Progenitor cell of endocrine pancreas (in vitro differentiated cells): ENCODE measurements at regions not wholly inside any gene's neighbourhood (a gene's known extent, or its start where the extent isn't known, plus 50 kb on each side); places are given as distances from the start of the nearest gene placed in this dataset.
A peak's percentile ranks its signal among the peaks of the same experiment; 100 is the strongest.
"Not testable (repeated sequence)": the region's sequence is repeated elsewhere in the genome, so short reads cannot be mapped to it uniquely, and the experiment has no call there.

Experiments
- DNase-seq: peaks from one replicate; pipeline ENCODE4 v3.0.0; 2021; ENCODE audit warnings: low spot score; ENCODE audit not compliant: unreplicated experiment
- H3K27ac Mint-ChIP-seq: 2 replicates; pipeline ENCODE4 v1.8.0; 2021; ENCODE audit warnings: mild to moderate bottlenecking, moderate library complexity, mixed read lengths
- H3K27me3 Mint-ChIP-seq: 2 replicates; pipeline ENCODE4 v1.8.0; 2021; ENCODE audit warnings: mixed read lengths
- H3K36me3 Mint-ChIP-seq: 2 replicates; pipeline ENCODE4 v1.8.0; 2022; ENCODE audit warnings: mixed read lengths; ENCODE audit not compliant: insufficient read depth
- H3K4me1 Mint-ChIP-seq: 2 replicates; pipeline ENCODE4 v1.8.0; 2021; ENCODE audit warnings: low read depth, mixed read lengths
- H3K4me3 Mint-ChIP-seq: 2 replicates; pipeline ENCODE4 v1.8.0; 2021; ENCODE audit warnings: low read depth, mild to moderate bottlenecking, moderate library complexity, mixed read lengths
- H3K9me3 Mint-ChIP-seq: 2 replicates; pipeline ENCODE4 v1.8.0; 2021; ENCODE audit warnings: low read depth, mixed read lengths
- CTCF ChIP-seq: fragments of 200-600 bp; sonication (generic); IDR thresholded peaks from one replicate; pipeline ENCODE4 v1.5.0; 2021; ENCODE audit warnings: antibody characterized with exemption, mild to moderate bottlenecking; ENCODE audit not compliant: unreplicated experiment

- Mint-ChIP-seq H3K4me3 (no peak overlapping the region), H3K27me3 (no peaks in the 10 kb centered on the region), H3K4me1 (peaks cover 46% of the 10 kb centered on the region), H3K9me3 (no peaks in the 10 kb centered on the region), H3K27ac (no peak overlapping the region), H3K36me3 (no peaks in the 10 kb centered on the region)
- no peak for DNase-seq
- TF ChIP-seq CTCF, result no peak
Observed at GRCh38 chr10:30531751-30532530, 97.6 kb downstream of the LYZL2 start.

- no peak overlapping the region for H3K27ac Mint-ChIP-seq
- peaks cover 32% of the 10 kb centered on the region for H3K4me1 Mint-ChIP-seq
Observed at GRCh38 chr10:30529373-30529998, 95.5 kb downstream of the MAP3K8 start.

GRCh38 chr10:30528429-30528786 is 94.4 kb downstream of the MAP3K8 start:
- TF ChIP-seq CTCF, result no peak
- DNase-seq, result no peak
- Mint-ChIP-seq H3K9me3 (no peaks in the 10 kb centered on the region), H3K36me3 (no peaks in the 10 kb centered on the region), H3K27ac (peak overlapping the region; percentile 97), H3K4me1 (peaks cover 31% of the 10 kb centered on the region), H3K27me3 (no peaks in the 10 kb centered on the region), H3K4me3 (no peak overlapping the region)

More at GRCh38 chr10:30529373-30529998, 95.5 kb downstream of the MAP3K8 start:
- no peaks in the 10 kb centered on the region for H3K27me3 Mint-ChIP-seq
- DNase-seq, result no peak
- no peak for TF ChIP-seq CTCF
- H3K9me3 Mint-ChIP-seq, result no peaks in the 10 kb centered on the region
- H3K36me3 Mint-ChIP-seq, result no peaks in the 10 kb centered on the region
- no peak overlapping the region for H3K4me3 Mint-ChIP-seq

- TF ChIP-seq CTCF, result no peak
- H3K4me3 Mint-ChIP-seq, result peak overlapping the region; percentile 51
- H3K27me3 Mint-ChIP-seq, result no peaks in the 10 kb centered on the region
- H3K27ac Mint-ChIP-seq, result peak overlapping the region; percentile 97
- no peaks in the 10 kb centered on the region for H3K36me3 Mint-ChIP-seq
- no peaks in the 10 kb centered on the region for H3K9me3 Mint-ChIP-seq
- H3K4me1 Mint-ChIP-seq, result peaks cover 30% of the 10 kb centered on the region
- peak; percentile 49 for DNase-seq
Observed at GRCh38 chr10:30527623-30528428, 93.8 kb downstream of the MAP3K8 start.

GRCh38 chr10:30522661-30523078 is 88.7 kb downstream of the MAP3K8 start:
- Mint-ChIP-seq H3K4me1 (peaks cover 23% of the 10 kb centered on the region), H3K9me3 (peaks cover 11% of the 10 kb centered on the region), H3K4me3 (peak overlapping the region; percentile 12), H3K27ac (peak overlapping the region; percentile 92)
- not testable (repeated sequence) for H3K36me3 Mint-ChIP-seq, H3K27me3 Mint-ChIP-seq
- DNase-seq, result peak; percentile 37
